IPS-NIHi7 (cell line): ENCODE measurements at regions not wholly inside any gene's neighbourhood (a gene's known extent, or its start where the extent isn't known, plus 50 kb on each side); places are given as distances from the start of the nearest gene placed in this dataset.

ENCODE experiments used
- DNase-seq: peaks from one replicate; pipeline ENCODE4 v3.0.0; 2012; ENCODE audit warnings: mixed read lengths; ENCODE audit errors: extremely low spot score

- DNase-seq, result no peak
These were observed 118.4 kb downstream of the CPZ start for GRCh38 chr4:8710946-8711345.

- no peak for DNase-seq
These were observed 117.9 kb downstream of the CPZ start for GRCh38 chr4:8710416-8710815.

DNA sequence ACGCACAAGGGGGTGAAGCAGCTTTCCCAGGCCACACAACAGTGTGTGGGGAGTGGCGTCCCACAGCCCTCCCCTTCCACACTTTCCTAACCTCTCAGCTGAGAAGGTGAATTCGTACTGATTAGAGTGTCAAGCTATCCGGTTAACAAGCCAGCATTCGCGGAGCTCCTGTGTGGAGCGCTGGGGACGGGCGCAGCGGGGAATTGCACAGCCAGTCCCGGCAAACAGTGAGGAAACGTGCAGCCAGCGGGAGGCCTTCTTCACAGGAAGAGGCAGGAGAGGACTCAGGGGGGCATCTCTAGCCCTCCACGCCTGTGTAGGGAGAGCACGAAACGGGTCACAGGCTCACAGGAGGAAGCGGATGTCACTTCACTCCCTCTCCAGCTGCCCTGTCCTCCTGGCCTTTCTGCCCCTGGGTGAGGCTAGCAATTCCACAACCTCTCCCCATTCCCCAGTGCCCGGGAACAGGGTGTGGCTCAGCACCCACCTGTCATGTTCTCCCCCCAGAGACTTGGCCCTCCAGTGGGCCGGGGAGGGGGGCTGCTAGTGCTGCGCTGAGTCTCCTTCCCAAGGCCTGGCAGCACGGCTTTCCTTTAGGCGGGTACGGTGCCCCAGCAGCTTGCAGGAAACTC lies 117.3 kb downstream of the CPZ start:
- no peak for DNase-seq

DNA sequence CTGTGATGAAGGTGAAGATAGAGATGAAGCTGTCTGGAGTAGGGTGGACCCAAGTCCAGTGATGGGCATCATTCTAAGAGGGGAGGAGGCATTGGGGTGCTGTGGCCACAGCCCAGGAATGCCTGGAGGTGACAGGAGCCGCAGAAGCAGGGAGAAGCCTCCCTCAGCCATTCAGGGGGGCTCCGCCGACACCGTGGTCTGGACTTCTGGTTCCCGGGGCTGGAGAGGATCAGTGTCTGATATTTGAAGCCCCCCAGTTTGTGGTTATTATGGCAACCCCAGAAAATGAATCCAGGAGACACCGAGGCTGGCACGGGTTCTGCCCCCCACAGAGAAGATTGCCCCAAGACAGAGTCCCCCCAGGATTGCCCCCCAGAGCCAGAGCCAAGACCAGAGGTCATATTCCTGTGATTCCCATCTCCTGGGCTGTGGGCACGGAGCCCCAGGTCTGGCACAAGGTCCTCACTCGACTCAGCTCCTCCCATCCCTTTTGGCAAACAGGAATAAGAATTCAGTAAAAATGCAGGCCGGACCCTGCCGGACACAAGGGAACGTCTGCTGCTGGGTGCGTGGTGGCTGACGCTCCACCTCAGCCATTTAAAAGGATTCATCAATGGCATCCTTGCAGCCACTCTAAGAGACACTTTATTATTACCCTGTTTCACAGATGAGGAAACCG lies 116.6 kb downstream of the CPZ start:
- no peak for DNase-seq

- no peak for DNase-seq
These were observed 115.9 kb downstream of the CPZ start for GRCh38 chr4:8708401-8709021.

DNA sequence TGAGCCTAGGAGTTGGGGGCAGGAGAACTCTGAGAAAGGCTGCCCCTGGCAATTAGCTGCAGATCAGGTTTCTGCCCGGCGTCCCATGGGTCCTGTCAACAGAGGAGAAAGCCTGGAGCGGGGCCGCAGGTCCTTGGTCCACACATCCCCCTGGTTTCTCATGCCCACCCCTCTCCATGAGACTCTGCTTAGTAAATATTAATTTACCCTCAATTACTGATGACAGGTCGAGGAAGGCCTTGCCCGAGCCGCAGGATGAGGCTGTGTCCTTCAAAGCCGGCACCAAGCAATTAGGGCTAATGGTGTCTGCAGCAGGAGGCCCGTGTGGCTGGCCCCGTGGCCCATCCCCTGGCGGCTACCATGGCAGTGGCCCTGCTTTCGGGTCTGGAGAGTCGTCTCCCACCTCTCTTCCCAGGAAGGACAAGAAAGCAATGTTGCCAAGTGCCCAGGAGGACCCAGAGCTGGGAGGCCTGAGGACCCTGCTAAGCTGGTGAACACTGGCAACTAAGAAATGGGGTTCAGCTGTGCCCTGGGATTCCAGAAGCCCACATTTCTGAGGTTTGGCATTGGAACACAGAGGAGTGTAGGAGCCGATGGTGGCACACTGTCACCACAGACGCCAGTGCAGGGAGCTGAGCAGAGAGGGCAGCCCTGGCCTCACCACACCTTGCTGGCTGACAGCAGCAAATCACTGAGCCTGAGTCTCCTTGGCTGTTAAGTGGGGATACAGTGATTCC lies 114.6 kb downstream of the CPZ start:
- DNase-seq, result no peak

- DNase-seq, result no peak
These were observed 113.9 kb downstream of the CPZ start for GRCh38 chr4:8706216-8707044.

GRCh38 chr4:8705161-8706145 lies 112.9 kb downstream of the CPZ start:
- DNase-seq, result no peak

DNA sequence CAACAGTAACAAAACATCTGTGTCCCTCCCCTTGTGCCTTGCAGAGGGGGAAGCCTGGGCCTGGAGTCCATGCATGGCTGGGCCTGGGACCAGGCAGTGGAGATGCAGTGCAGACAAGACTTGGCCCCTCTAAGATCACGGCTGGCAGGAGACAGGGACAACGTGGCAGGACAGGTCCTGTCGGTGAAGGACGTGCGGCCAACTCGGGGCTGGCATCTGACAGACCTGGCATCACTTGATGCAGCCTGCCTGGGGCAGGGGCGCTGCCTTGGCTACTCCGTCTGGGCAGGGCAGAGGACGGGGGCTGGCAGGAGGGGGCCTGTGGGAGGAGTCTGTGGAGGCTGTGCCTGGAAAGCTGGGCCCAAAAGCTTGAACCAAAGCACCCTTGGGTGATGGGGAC lies 112.1 kb downstream of the CPZ start:
- DNase-seq, result no peak

DNA sequence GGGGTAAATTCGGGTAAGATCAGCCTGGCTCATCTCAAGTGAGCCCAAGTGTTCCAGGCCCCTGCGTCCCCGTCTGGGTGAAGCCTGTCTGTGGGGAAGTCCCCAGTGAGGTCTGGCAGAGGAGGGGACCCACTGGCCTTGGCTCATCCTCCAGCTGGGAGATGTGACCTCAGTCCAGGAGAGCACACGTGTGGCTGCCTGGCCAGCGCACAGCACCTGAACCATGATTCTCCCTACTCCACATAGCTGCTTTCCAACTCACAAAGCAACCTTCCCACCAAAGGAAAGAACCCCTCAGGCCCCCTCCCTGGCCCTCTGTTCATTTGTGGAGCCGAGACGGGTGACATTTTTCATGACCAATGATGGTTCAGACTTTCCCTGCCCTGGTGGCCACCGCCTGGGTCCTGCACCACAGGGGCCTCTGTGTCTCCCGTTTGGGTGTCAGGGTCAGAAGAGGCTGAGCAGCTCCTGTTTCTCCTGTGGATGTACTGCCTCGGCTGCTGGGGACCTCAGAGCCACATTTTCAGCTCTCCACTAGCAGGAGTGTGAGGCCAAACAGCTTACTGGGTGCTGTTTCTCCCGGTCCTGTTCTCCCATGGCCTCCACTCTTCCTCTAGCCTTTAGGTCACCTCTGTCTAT lies 111.4 kb downstream of the CPZ start:
- DNase-seq, result no peak

DNA sequence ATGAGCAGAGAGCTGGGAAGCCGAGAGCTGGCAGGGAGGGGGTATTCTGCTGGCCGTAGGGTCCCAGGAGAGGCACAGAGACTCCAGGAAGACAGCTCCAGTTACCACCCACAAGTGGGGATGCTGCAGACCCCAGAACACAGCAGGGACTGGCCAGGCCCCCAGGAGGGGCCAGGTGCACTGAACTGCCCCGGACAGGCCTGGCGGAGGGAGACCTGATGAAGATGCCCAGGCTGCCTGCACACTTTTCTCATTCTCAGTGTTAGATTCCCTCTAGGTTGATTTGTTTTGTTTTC lies 110.8 kb downstream of the CPZ start:
- no peak for DNase-seq

- no peak for DNase-seq
These were observed 110.2 kb downstream of the CPZ start for GRCh38 chr4:8702516-8703400.

- DNase-seq, result no peak
These were observed 109.5 kb downstream of the CPZ start for GRCh38 chr4:8702020-8702495.

- no peak for DNase-seq
These were observed 108.8 kb downstream of the CPZ start for GRCh38 chr4:8701126-8702019.

DNA sequence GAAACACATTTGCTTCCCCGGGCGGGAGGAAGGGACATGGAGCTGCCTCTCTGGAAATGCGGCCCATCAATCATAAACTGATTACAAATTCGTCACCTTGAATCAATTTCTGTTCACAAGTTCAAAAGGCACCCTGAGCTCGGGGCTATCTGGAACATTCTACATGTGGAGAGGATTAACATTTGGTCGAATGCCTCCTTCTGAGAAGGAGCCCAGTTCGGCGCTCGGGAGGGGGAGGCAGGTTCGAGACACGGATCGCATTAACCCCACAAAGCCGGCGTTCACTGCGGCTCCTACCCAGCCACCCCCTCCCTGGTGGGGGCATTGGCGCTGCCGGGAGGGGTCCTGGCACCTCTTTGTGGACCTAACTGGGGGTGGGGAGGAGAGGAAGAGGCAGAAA lies 108.0 kb downstream of the CPZ start:
- no peak for DNase-seq

DNA sequence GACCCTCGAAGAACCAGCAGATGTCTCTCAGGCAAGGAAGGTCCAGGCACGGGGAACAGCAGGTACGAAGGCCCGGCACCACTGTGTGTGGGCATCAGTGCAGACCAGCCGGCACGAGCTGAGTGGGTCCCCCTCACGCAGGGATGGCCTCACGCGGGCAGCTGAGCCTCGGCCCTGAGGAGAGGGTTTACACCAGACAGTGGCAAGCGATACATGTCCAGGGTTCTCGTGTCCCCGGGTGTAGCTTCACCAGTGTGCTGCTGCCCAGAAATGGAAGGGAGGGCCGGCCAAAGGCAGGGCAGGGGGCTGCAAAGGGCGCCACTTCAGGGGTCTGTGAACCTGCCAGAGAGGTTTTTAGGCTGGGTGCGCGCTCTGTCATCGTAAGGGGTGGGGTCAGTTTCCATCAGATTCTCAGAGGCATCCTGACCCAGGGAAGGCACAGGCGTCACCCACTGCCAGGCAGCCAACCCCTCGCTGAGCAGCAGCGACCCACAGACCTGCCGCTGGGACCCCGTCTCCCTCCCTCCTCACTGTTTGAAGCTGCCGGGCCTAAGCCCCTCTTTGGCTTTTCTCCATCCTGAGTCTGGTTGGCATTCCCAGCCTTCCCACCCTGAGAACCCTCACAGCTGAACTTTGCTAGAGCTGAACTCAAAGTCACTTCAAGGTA lies 107.0 kb downstream of the CPZ start:
- no peak for DNase-seq

DNA sequence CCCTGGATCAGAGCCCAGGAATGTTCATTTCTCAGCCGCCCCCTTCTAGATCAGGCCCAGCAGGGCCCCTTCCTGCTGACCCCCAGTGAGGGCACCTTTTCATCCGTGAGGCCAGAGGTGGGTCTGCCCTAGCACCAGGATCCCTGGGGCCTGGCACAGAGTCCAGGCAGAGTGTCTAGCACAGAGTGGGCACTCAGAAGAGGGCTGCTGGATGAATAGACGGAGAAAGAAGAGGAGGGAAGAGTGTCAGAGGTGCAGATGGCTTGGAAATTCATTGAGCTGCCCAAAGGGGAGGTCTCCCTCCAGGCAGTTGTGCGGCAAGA lies 106.5 kb downstream of the CPZ start:
- DNase-seq, result no peak
